Testis (tissue), 2 donors: ENCODE measurements at regions not wholly inside any gene's neighbourhood (a gene's known extent, or its start where the extent isn't known, plus 50 kb on each side); places are given as distances from the start of the nearest gene placed in this dataset.
"Not testable (repeated sequence)": the region's sequence is repeated elsewhere in the genome, so short reads cannot be mapped to it uniquely, and the experiment has no call there.

Experiments used
- CTCF ChIP-seq, 3 experiments: fragments of 450-650 bp in 2 of 3; fragments of 200-600 bp in 1 of 3; sonication (generic) in 1 of 3; IDR thresholded peaks; one replicate each; pipeline ENCODE4 v1.5.1; 2016 to 2019; ENCODE audit warnings: antibody characterized with exemption in 3 of 3, mild to moderate bottlenecking in 2 of 3, moderate library complexity in 1 of 3
- POLR2A ChIP-seq: fragments of 450-650 bp; IDR thresholded peaks from one replicate; pipeline ENCODE4 v1.6.1; 2017; ENCODE audit warnings: antibody characterized with exemption, mild to moderate bottlenecking, moderate library complexity

GRCh38 chr5:106978582-106979165 is 692.1 kb downstream of the EFNA5 start:
- TF ChIP-seq POLR2A; CTCF (IDR thresholded peaks at IDR 0.05): not testable (repeated sequence)
